NCI-H526 (cell line): ENCODE measurements at regions not wholly inside any gene's neighbourhood (a gene's known extent, or its start where the extent isn't known, plus 50 kb on each side); places are given as distances from the start of the nearest gene placed in this dataset.
A peak's percentile ranks its signal among the peaks of the same experiment; 100 is the strongest.
"Not testable (repeated sequence)": the region's sequence is repeated elsewhere in the genome, so short reads cannot be mapped to it uniquely, and the experiment has no call there.

Experiments
- DNase-seq, 2 experiments: peaks; one replicate each; lab custom pipeline; 2025; lab: John Stamatoyannopoulos, UW

DNA sequence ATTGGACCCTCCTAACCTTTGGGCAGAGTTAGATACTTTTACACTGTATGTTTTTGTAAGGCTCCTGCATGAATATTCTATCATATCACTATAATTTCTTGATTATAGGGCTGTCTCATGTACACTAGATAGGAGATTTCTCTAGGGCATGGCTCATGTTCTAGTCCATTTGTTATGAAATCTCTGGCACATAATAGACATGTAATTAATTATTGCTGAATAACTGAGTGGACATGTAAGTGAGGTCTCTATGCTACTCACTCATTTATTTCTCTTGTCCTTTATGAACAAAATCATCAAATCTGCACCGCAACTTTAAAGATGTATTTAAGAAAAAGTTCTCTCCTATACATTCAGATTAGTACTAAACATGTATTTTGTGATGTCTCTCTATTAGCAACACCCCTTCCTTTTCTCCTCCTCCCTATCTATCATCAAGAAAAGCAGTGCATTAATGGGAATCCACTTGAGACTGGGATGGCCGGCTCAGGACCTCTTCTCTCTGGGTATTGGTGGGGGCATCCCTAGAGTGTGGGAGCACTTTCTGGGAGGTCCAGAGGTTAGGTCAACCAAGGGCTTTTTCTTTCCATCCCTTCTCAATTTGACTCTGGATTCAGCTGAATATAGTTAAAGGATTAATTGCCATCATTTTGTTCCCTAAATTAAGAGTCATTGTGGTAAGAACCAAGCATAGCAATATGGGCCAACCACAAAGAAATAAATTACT is 168.0 kb upstream of the HMGA2 start:
- no peak for DNase-seq

DNA sequence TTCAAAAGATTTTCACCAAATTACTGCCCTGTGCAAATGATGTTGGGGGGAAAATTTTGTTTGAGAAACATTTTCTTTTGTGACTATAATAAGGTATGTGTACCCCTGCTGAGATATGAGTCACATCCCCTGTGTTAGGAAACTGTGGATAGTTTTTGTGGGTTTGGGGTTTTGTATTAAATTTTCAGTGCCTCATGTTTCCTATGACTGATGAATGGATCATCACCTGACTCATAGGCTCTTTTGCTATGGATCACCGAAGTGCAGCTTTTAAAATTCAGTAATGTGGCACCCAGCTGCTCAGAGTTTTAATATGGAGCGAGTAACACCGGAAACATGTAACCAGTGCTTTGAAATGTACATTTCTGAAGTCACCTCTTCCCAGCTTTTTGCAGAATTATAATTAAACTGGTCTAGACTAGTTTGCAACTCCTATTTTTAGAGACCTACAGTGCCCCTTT is 167.4 kb upstream of the HMGA2 start:
- no peak for DNase-seq

DNA sequence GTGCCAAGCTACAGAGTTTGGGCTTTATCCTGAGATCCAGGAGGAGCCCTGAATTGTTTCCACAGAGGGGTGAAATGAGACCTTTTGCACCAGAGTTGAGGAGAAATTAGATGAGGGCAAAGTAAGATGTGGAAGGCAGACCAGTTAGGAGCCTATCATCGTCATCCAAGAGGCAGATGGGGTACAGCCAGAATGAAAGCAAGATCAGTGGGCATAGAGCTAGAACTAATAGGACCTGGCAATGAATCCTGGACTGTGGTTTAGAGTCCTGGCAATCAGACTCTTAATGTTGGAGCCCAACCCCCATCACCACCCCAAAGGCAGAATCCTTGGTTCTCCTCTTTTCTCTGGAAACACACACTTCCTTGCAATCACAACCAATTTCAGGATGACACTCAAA is 166.6 kb upstream of the HMGA2 start:
- no peak for DNase-seq

DNA sequence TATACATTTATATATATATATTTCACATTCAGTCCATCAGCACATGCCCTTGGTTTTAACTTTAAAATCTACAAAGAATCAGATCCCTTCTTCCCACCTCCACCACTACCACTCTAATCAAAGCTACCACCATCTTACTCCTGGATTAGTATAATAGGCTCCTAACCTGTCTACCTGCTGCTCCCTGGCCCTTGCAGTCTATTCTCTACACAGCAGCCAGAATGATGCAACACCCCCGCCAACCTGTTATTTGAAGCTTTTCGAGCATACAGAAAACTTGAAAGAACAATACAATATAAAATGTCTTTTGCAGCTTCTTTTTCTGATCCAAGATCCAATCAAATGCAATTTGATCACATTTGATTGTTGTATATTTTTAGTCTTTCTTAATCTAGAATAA is 165.9 kb upstream of the HMGA2 start:
- DNase-seq, result no peak

DNA sequence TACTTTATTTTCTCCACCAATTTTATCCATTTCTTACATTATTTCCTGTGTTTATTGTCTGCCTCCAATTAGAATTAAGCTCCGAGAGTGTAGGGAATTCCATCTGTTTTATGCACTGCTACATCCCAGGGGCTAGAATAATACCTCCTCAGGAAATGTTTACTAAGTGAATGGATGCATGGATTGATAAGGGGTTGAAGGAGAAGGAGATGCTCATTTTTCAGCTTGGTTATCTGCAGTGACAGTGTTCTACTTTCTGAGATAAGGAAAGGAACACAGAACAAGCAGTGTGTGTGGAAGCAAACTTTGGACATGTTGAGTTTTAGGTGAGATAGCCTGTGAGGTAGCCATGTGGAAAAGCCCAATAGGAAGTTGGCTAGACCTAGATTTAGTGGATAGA is 164.6 kb upstream of the HMGA2 start:
- DNase-seq, result no peak

DNA sequence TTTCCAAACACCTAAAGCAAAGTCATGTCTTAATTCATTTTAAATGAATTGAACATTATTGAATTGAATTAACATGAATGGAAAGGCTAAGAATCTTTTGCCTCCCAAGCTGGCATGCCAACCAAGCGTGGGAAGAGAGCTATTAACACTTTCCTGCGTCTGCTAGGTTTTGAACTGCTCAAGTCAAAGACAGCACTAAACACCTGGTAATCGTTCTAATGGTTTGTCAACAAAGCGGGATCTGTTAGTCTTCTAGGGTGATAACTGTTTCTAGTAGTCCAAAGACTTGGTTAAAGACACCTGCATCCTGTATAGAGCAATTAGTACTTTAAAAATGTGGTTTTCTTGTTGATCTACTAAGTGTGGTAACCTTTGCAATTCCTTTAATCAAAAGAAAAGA is 164.2 kb upstream of the HMGA2 start:
- DNase-seq, result no peak

DNA sequence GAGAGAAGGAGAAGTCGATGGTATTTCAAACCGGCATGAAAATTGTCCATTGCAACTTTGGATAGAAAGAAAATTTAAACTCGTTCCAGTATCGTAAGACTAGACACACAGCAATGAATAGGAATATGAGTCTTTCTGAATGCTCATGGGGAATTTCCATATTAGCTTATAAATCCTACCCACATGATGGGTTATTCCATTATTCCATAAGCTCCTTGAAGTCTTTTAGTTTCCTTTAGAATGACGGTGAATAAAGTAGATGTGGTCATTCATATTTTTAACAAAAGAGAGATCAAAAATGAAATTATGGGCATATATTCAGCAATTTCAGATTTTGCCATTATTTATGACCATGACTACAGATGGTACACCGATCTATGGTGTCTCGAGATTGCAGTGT is 163.4 kb upstream of the HMGA2 start:
- DNase-seq, result no peak

DNA sequence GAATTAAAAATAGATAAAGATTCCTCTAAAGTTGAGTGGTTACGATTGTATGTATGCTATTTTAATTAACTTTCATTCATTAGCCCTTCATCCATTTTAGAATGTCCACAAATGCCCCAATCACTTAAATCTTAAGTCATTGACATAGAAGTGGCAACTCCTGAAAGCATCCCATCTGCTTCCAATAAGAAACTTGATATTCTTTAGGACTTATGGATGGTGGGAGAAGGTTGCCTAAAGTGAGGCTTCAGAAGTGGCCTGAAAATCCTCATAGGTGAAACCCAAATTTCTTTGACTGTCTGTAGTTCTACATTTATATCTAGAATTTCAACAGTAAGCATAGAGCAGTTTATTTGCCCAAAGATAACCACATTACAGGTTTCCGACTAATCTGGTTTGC is 161.7 kb upstream of the HMGA2 start:
- DNase-seq, result no peak

DNA sequence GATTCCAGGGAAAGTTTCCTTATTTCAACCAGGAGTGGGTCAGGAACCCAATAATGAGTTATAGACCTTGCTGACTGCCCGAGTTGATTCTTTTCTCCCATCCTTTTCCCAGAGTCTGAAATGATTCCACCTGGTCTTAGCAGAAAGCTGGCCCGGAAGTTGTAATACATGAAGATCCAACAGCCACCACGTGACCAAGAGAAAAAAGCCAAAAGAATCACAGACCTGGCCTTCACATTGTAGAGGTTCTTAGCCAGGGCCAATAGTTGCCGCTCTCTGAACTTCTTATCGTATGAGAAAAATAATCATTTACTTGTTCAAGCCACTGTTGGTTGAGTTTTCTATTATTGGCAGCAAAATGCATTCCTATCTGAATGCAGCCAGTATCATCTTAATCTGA is 161.2 kb upstream of the HMGA2 start:
- no peak for DNase-seq

DNA sequence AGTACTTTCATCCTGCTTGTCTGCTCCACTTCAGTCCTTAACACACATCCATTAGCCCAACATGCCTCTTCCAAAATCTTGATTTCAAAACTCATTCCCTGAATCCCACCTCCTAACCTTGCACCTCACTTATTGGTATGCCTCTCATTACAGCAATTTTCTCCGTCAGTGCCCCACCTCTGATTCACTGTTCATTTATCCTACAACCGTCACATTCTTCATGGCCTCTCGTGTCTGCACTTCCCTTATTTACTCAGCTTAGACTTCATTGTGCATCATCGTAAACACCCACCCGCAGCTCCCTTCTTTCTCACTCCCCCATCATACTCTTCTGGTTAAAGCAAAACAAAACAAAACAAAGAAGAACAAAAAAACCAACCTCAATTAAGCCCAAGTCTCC is 160.6 kb upstream of the HMGA2 start:
- no peak for DNase-seq

DNA sequence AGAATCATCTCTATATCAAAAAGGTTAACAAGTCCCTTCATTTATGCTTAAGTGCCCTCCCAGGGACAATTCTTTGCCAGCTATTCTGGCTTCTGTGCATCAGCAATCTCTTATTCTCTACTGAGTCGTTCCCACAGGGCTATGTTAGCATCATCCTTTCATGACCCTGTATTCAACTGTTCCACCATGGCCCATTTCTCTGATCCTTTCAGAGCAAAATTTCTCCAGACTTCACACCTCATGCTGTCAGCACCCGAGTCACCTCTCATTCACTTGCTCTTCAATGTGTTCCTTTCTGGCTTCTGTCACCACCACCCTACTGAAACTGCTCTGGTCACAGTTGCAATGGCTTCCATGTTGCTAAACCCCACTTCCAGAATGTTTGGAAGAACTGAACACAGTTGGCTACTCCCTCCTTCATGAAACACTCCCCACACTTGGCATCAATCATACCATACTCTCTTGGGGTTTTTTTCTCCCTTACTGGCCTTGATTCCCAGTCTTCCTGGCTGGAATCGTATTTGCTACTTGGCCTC is 159.5 kb upstream of the HMGA2 start:
- no peak for DNase-seq

DNA sequence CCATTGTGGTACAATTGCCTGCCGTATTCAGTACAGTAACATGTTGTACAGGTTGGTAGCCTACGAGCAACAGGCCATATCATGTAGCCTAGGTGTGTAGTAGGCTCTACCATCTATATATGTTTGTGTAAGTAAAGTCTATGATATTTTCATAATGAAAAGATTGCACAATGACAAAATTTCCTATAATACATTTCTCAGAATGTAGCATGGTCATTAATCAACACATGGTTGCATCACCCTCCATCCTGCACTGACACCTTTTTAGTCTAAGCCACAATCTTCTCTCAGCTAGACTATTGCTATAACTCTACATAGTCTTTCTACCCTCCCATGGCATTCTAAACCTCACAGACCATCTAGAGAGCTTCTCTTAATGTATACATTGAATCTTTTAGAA is 158.5 kb upstream of the HMGA2 start:
- no peak for DNase-seq

DNA sequence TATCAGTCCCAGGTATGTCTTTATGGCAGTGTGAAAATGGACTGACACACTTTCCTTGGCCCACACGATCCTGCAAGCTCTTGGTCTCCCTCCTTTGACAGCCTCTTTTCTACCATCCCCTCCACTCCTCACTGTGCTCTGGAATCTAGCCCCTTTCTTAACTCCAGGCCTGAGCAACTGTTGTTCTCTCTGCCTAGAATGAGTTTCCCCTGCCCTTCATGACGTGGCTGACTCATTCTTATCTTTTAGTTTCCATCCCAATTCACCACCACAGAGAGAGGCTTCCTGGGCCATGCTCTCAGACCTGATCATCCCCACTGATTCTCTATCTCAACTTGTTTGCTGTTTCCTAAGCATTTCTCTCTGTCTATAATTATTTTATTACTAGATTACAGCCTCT is 157.4 kb upstream of the HMGA2 start:
- no peak for DNase-seq

DNA sequence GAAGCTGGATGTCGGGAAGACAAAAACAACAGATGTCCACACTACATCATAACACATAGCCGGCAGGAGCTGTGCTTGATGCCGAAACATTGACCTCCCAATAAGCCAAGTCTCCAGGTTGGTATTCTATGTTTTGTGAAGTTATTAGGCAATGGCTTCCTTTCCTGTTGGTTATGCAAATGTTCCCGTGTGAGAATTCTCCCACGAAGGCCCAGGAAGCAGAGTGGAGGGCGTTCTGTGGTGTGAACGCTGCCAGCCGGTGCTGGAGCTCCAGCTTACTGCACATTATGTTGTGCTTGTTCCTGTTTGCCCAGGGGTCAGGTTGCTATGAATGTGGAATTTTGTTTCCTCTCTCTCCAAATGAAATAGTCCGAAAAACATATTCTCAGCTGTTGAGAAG is 156.4 kb upstream of the HMGA2 start:
- DNase-seq, result peak in 1 of 2 experiments; percentile 1

DNA sequence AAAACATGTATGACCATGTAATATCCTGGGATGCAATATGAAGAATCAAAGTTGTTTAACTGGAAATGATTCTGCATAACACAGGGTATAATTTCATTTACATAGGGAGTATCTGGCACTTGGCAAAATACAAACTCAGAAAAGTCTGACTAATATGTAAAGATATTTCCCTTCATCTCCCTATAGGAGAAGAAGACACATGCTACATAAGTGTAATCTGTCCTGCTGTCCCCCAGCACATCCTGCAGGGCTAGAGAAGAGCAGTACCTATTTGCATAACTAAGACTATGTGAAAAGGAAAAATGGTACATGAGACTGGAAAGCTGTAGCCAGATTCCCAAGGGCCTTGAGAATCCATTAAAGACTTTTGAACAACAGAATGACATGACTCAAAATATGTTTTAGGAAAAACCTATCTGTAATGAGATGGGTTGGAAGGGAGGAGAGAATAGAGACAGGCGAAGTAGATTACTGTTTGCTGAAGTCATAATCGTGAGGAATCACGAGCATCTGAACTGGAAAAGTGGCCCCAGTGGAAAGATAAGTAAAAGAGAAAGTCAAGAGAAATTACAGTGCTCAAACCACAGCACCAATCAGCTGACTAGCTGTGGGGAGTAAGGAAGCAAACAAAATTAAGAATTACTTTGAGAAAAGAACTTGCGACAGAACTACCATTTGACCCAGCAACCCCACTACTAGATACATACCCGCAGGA is 155.1 kb upstream of the HMGA2 start:
- DNase-seq, result no peak

DNA sequence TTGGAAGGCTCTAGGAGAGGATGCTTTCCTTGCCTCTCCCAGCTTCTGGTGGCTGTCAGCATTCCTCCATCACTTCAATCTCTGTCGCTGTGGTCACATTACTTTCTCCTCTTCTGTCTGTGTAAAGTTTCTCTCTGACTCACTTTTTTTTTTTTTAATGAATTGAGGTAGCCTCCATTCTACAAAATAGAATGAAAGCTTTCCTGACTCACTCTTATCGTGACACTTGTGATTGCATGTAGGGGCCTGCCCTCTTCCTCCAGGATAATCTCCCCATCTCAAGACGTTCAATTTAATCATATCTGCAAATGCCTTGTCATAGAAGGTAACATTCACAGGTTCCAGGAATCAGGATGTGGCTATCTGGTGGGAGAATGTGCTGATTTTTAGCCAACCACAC is 153.5 kb upstream of the HMGA2 start:
- DNase-seq, result no peak

DNA sequence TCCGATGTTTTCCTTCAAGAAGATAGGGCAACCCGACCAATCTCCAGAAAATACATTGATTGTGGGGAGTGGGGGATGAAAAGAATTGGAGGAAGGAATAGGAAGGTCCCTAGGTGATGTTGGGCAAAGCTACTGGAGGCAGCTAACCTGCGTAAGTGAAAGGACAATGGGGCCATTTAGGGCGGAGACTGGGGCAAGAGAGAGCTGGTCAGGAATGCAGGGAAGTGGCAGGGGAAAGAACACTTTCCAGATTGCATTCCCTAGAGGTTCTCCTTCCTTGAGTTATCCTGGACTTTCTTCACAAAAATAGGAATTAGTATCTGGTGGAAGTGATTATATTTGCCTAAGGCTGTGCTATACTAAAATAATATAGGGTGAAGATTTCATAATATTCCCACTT is 151.8 kb upstream of the HMGA2 start:
- no peak for DNase-seq

DNA sequence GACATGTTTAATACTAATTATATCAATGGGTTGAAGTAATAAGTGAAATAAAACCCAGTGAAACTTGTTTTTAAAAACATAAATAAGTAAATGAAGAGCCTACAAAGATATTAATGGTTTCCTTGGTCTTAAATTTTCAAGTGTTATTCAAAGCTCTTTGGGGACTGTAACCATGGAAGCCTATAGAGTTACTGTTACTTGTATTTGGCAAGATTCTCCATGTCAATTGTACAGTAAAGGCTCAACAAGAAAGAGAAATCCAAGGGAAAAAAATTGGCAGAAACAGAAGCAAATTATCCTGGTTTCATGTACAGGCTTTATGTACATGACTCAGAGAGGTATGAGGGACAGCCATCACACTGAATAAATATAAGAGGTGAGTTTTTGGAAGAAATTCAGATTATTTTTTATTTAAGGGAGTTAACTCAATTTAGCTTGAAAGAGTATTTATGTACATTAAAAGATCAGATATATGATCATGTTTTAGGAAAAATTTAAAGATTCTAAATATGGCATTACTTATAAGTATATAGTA is 151.1 kb upstream of the HMGA2 start:
- DNase-seq, result no peak

DNA sequence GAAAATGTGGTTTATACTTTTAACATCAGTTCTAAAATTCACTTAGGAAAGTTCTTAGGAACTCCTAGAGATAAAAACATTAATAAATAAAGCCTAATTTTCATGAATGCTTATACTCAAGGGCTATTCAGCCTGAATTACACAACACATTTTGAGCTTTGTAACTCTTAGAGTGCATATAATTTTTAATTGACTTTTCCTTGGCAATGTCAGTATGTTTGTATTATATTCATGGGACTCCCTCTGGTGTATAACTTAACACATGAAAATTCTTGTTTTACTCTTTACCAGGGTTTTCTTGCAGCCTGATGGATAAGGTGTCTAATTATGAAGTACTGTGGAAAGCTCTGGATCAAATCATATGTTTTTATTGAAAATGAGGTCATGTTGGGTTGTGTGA is 150.6 kb upstream of the HMGA2 start:
- DNase-seq, result no peak

DNA sequence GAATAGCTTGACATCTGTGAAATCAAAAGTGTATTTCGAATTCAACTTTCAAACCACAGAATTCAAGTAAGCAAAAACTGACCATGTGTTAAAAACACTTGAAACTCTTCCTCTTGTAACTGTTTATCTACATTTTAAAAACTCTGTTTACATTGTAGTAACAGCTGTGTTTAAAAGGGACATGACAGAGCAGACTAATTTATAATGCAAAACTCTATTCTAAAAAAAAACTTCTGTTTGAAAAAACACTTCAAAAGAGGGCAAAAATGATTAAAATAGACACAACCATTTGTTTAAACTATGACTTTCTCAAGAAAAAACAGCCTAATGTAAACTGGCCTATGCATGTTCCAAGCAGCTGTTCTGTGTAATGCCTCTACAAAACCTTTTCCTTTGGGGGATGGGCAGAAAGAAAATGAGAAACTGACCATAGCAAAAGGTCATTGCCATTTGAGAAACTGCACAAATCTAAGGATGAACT is 149.1 kb upstream of the HMGA2 start:
- DNase-seq, result no peak

DNA sequence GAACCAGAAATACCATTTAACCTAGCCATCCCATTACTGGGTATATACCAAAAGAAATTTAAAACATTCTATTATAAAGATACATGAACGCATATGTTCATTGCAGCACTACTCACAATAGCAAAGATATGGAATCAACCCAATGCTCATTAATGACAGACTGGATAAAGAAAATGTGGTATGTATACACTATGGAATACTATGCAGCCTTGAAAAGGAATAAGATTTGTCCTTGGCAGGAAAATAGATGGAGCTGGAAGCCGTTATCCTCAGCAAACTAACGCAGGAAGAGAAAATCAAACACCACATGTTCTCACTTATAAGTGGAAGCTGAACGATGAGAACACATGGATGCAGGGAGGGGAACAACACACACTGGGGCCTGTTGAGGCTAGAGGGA is 146.1 kb upstream of the HMGA2 start:
- DNase-seq, result not testable (repeated sequence)

DNA sequence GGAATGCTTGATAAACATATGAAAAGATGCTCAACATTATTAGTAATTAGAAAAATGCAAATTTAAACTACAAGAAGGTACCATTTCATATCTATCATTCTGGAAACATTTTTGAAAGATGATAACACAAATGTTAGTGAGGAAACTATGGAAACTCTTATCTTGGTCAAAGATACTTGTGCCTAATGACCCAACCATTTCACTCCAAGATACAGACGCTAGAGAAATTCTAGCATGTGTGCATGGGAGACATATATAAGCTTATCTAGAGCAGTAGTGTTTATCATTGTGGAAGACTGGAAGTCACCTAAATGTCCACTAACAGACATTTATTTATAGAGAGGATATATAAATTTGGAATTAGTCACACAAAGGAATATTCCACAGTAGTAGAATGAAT is 143.1 kb upstream of the HMGA2 start:
- DNase-seq, result no peak

DNA sequence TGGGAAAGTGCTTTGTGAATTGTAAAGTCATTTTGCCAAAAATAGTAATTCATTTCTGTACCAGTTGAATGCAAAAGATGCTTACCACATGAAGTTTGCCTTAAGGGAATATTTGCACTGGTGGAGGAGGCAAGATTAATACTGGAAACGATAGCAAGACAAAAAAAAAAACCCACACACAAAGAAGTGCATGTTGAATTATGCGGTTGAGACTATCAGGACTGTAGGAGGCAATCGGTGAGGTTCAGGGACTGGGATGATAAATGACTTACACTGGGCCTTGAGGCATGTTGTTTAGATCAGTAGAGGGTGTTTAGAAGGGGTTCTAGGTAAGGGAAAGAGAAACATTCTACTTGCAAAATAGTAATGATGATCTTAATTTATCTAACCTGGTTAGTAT is 142.2 kb upstream of the HMGA2 start:
- no peak for DNase-seq
